Spleen (tissue), 11 donors: ENCODE measurements at regions not wholly inside any gene's neighbourhood (a gene's known extent, or its start where the extent isn't known, plus 50 kb on each side); places are given as distances from the start of the nearest gene placed in this dataset.
"Not testable (repeated sequence)": the region's sequence is repeated elsewhere in the genome, so short reads cannot be mapped to it uniquely, and the experiment has no call there.

ENCODE experiments used
- DNase-seq: peaks from one replicate; pipeline ENCODE4 v3.0.0-alpha.2; 2020
- H3K27ac ChIP-seq, 8 donors: fragments of 200-600 bp; sonication (generic) in 7 of 8; 1 replicate in 4 of 8; 2 replicates in 4 of 8; pipeline versions ENCODE4 v1.5.0 to v1.8.0; 2016 to 2021; ENCODE audit warnings: inconsistent platforms in 4 of 8, mild to moderate bottlenecking in 4 of 8, moderate library complexity in 1 of 8
- H3K27me3 ChIP-seq, 7 donors: fragments of 200-600 bp; sonication (generic) in 6 of 7; replicated peaks in 1 of 7; 1 replicate in 4 of 7; 2 replicates in 3 of 7; pipeline versions ENCODE4 v1.5.0 to v1.8.0; 2016 to 2021; ENCODE audit warnings: inconsistent platforms in 3 of 7, mild to moderate bottlenecking in 1 of 7
- H3K36me3 ChIP-seq, 6 donors: fragments of 200-600 bp; sonication (generic) in 5 of 6; 1 replicate in 4 of 6; 2 replicates in 2 of 6; pipeline versions ENCODE4 v1.5.0 to v1.8.0; 2016 to 2021; ENCODE audit warnings: inconsistent platforms in 2 of 6
- H3K4me1 ChIP-seq, 6 donors: fragments of 200-600 bp; sonication (generic) in 5 of 6; 1 replicate in 3 of 6; 2 replicates in 3 of 6; pipeline versions ENCODE4 v1.5.0 to v1.8.0; 2016 to 2021; ENCODE audit warnings: inconsistent platforms in 3 of 6
- H3K4me3 ChIP-seq, 8 donors: fragments of 200-600 bp; sonication (generic) in 7 of 8; 1 replicate in 4 of 8; 2 replicates in 4 of 8; pipeline versions ENCODE4 v1.5.0 to v1.8.0; 2016 to 2021; ENCODE audit warnings: inconsistent platforms in 4 of 8, mild to moderate bottlenecking in 4 of 8, moderate library complexity in 2 of 8
- H3K9me3 ChIP-seq, 8 donors: fragments of 200-600 bp; sonication (generic) in 7 of 8; 1 replicate in 4 of 8; 2 replicates in 4 of 8; pipeline versions ENCODE4 v1.5.0 to v1.8.0; 2016 to 2021; ENCODE audit warnings: inconsistent platforms in 4 of 8
- POLR2A ChIP-seq, 3 donors: fragments of 450-650 bp; IDR thresholded peaks; one replicate each; pipeline ENCODE4 v1.5.1; 2017; ENCODE audit warnings: antibody characterized with exemption in 3 of 3, mild to moderate bottlenecking in 1 of 3
- POLR2AphosphoS5 ChIP-seq, 3 donors: sonication (generic); formaldehyde crosslinking; IDR thresholded peaks; one replicate each; pipeline ENCODE4 v1.5.1; 2017; ENCODE audit warnings: antibody characterized with exemption in 3 of 3
- WGBS, 5 donors: extraction: QIAGEN DNeasy Blood & Tissue Kit in 3 of 5; methylation state at CpG; one replicate each; pipeline versions ENCODE4 v1.1.5 to v1.1.7; 2013 to 2018; 5-methylcytosine and 5-hydroxymethylcytosine counted together
- intact Hi-C: fragments of 100-400 bp; cut with DNase I; formaldehyde crosslinking; loops from one replicate; pipeline ENCODE4 v1.15.0; 2023; ENCODE audit warnings: low total_unique reads
- donor health status: healthy with polysubstance abuse.
- donor health status: DM: no; HTN: no; CAD: no; lungs with moderate emphysema.
- donor health status: DM: no; HTN: no; CAD: no.
- donor health status: Bipolar disorder and iron deficiency.
- donor health status: healthy.
- donor health status: DM: no; HTN: no; CAD: no.
- donor health status: DM: yes; HTN: yes; CAD: no.

DNA sequence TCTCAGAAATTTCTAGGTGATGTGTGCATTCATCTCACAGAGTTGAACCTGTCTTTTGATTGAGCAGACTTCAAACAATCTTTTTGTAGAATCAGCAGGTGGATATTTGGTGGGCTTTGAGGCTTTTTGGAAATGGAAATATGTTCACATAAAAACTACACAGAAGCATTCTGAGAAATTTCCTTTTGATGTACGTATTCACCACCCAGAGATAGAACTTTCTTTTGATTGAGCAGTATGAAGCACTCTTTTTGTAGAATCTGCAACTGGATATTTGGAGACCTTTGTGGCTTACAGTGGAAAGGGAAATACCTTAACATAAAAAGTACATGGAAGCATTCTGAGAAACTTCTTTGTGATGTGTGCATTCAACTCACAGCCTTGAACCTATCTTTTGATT, 3515.0 kb downstream of the GOLGA6L6 start:
- intact Hi-C loops, result no loop called here
- no peak for DNase-seq
- H3K27me3 ChIP-seq, result no peaks in the 10 kb centered on the region
- no peak overlapping the region for H3K27ac ChIP-seq
- no peaks in the 10 kb centered on the region for H3K4me1 ChIP-seq
- H3K9me3 ChIP-seq, result peaks cover 0 to 98% (median 67%) of the 10 kb centered on the region in 8 donors
- TF ChIP-seq POLR2AphosphoS5 (IDR thresholded peaks at IDR 0.05) (no peak), POLR2A (IDR thresholded peaks at IDR 0.05) (no peak)
- 14 to 42% (median 26%) methylated on average over 1 of the region's 1 CpG for WGBS, 5 donors
- H3K4me3 ChIP-seq, result no peak overlapping the region
- H3K36me3 ChIP-seq, result no peaks in the 10 kb centered on the region

DNA sequence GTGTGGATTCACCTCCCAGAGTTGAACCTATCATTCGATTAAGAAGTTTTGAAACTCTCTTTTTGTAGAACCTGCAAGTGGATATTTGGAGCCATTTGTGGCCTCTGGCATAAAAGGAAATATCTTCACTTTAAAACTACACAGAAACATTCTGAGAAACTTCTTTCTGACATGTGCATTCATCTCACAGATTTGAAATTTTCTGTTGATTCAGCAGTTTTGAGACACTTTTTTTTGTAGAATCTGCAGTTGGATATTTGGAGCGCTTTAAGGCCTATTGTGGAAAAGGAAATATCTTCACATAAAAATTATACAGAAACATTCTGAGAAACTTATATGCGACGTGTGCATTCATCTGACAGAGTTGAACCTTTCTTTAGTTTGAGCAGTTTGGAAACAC, 3519.6 kb downstream of the GOLGA6L6 start:
- H3K36me3 ChIP-seq, H3K27ac ChIP-seq, H3K27me3 ChIP-seq, DNase-seq, H3K4me1 ChIP-seq, intact Hi-C loops, H3K4me3 ChIP-seq: not testable (repeated sequence)
- peaks cover 0 to 92% (median 68%) of the 10 kb centered on the region in 8 donors for H3K9me3 ChIP-seq
- WGBS, 5 donors, result 71 to 76% (median 74%) methylated on average over 4 of the region's 4 CpGs
